ENCODE measurements at regions not wholly inside any gene's neighbourhood (a gene's known extent, or its start where the extent isn't known, plus 50 kb on each side); places are given as distances from the start of the nearest gene placed in this dataset.

DNA sequence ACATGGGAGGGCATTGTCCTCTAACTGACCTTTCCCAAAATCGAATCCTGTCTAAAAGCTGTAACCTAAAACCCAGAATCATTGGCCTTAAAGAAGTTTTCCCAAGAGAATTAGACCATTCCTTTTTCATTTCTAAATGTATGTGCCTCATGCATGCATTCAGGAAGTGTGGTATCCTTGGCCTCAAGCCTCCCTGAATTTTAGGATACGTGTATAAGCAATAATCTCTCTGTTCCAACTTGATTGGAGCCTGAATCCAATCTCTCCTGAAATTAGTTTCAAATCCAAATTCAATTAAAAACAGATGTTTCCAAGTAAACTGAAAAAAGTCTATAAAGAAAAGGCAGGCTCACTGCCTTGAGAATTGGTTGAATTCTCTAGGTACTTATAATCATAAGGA, 86.0 kb upstream of the VEPH1 start:
- TF ChIP-seq CHD1 (IDR thresholded peaks at IDR 0.05; ENCODE audit: low read length) (no peak), EGR1 (conservative IDR thresholded peaks at IDR 0.05) (no peak), CBX5 (IDR thresholded peaks at IDR 0.05; ENCODE audit: borderline replicate concordance, low read depth) (no peak), EZH2 (IDR thresholded peaks at IDR 0.05; ENCODE audit: borderline replicate concordance, low read depth, low read length) (no peak), SRSF9 (IDR thresholded peaks at IDR 0.05; ENCODE audit: borderline replicate concordance, low read depth, low read length) (no peak), TBP (optimal IDR thresholded peaks at IDR 0.05; ENCODE audit: low read depth, low read length) (no peak), ZBTB7A (IDR thresholded peaks at IDR 0.05; ENCODE audit: borderline replicate concordance, control insufficient read depth, low read depth, low read length) (no peak)
